C4-2B (cell line): ENCODE measurements at regions not wholly inside any gene's neighbourhood (a gene's known extent, or its start where the extent isn't known, plus 50 kb on each side); places are given as distances from the start of the nearest gene placed in this dataset.

Experiments
- H3K27ac ChIP-seq: fragments of 450-650 bp; 2 replicates; pipeline ENCODE4 v1.5.1; 2017
- CTCF ChIP-seq: fragments of 450-650 bp; conservative IDR thresholded peaks from 2 replicates; pipeline ENCODE4 v1.5.1; 2017; ENCODE audit warnings: mild to moderate bottlenecking
- ZFX ChIP-seq: fragments of 450-650 bp; IDR thresholded peaks from 2 replicates; pipeline ENCODE4 v1.6.1; 2017

- TF ChIP-seq CTCF: no peak
- no peak overlapping the region for H3K27ac ChIP-seq
Observed at GRCh38 chr2:106649306-106649705, 162.1 kb downstream of the CD8B2 start.

GRCh38 chr2:106653465-106653864, 166.3 kb downstream of the CD8B2 start:
- no peak overlapping the region for H3K27ac ChIP-seq
- TF ChIP-seq CTCF (no peak), ZFX (no peak)

GRCh38 chr2:106658616-106659015, 171.5 kb downstream of the CD8B2 start:
- no peak for TF ChIP-seq ZFX
- TF ChIP-seq CTCF: no peak
- no peak overlapping the region for H3K27ac ChIP-seq

GRCh38 chr2:106664669-106665068, 177.5 kb downstream of the CD8B2 start:
- H3K27ac ChIP-seq: no peak overlapping the region
- no peak for TF ChIP-seq CTCF
- TF ChIP-seq ZFX: no peak

GRCh38 chr2:106667478-106668070, 180.4 kb downstream of the CD8B2 start:
- TF ChIP-seq CTCF (no peak), ZFX (no peak)
- no peak overlapping the region for H3K27ac ChIP-seq

- no peak for TF ChIP-seq ZFX
- peak; percentile 18 for TF ChIP-seq CTCF
- H3K27ac ChIP-seq: no peak overlapping the region
Observed at GRCh38 chr2:106685180-106685897, 198.2 kb downstream of the CD8B2 start.

- H3K27ac ChIP-seq: no peak overlapping the region
- no peak for TF ChIP-seq CTCF
- no peak for TF ChIP-seq ZFX
Observed at GRCh38 chr2:106686814-106687213, 199.2 kb downstream of the ST6GAL2 start.
